Activated CD4-positive, alpha-beta T cell treated with anti-CD3 and anti-CD28 coated beads, Interleukin-2, amount 10 ng/mL, durations not matched to agents 24 days and 14 days (primary cell): ENCODE measurements at regions not wholly inside any gene's neighbourhood (a gene's known extent, or its start where the extent isn't known, plus 50 kb on each side); places are given as distances from the start of the nearest gene placed in this dataset.

Experiments
- DNase-seq: peaks from one replicate; pipeline ENCODE4 v3.0.0; 2022
- H3K27ac Mint-ChIP-seq: one replicate; pipeline ENCODE4 v1.8.0; 2022; ENCODE audit warnings: mild to moderate bottlenecking, mixed read lengths
- H3K27me3 Mint-ChIP-seq: one replicate; pipeline ENCODE4 v1.8.0; 2022; ENCODE audit warnings: mixed read lengths
- H3K36me3 Mint-ChIP-seq: one replicate; pipeline ENCODE4 v1.8.0; 2022; ENCODE audit warnings: low read depth, mild to moderate bottlenecking, mixed read lengths
- H3K4me1 Mint-ChIP-seq: one replicate; pipeline ENCODE4 v1.8.0; 2021; ENCODE audit warnings: mixed read lengths
- H3K4me3 Mint-ChIP-seq: one replicate; pipeline ENCODE4 v1.8.0; 2022; ENCODE audit warnings: mild to moderate bottlenecking, moderate library complexity, mixed read lengths
- H3K9me3 Mint-ChIP-seq: one replicate; pipeline ENCODE4 v1.8.0; 2021; ENCODE audit warnings: mixed read lengths
- intact Hi-C: fragments of 100-400 bp; cut with micrococcal nuclease; formaldehyde crosslinking; loops from one replicate; pipeline ENCODE4 v1.15.1; 2023

GRCh38 chr15:96421178-96421601 is 90.7 kb downstream of the NR2F2 start:
- DNase-seq, result no peak
- Mint-ChIP-seq H3K9me3 (no peaks in the 10 kb centered on the region), H3K36me3 (no peaks in the 10 kb centered on the region), H3K4me3 (no peak overlapping the region), H3K27me3 (peaks cover 44% of the 10 kb centered on the region), H3K27ac (no peak overlapping the region), H3K4me1 (peaks cover 2% of the 10 kb centered on the region)
- intact Hi-C loops, result no loop called here

- intact Hi-C loops, result no loop called here
- H3K4me1 Mint-ChIP-seq, result peaks cover 2% of the 10 kb centered on the region
- H3K36me3 Mint-ChIP-seq, result no peaks in the 10 kb centered on the region
- no peaks in the 10 kb centered on the region for H3K9me3 Mint-ChIP-seq
- no peak overlapping the region for H3K27ac Mint-ChIP-seq
- no peak for DNase-seq
- peaks cover 38% of the 10 kb centered on the region for H3K27me3 Mint-ChIP-seq
- no peak overlapping the region for H3K4me3 Mint-ChIP-seq
These were observed 91.6 kb downstream of the NR2F2 start for GRCh38 chr15:96422125-96422524.

GRCh38 chr15:96424674-96425073 is 94.2 kb downstream of the NR2F2 start:
- Mint-ChIP-seq H3K9me3 (no peaks in the 10 kb centered on the region), H3K27ac (no peak overlapping the region), H3K36me3 (no peaks in the 10 kb centered on the region), H3K4me3 (no peak overlapping the region), H3K4me1 (no peaks in the 10 kb centered on the region), H3K27me3 (peaks cover 13% of the 10 kb centered on the region)
- intact Hi-C loops, result no loop called here
- no peak for DNase-seq

- Mint-ChIP-seq H3K4me3 (no peak overlapping the region), H3K36me3 (no peaks in the 10 kb centered on the region), H3K27ac (no peak overlapping the region), H3K9me3 (no peaks in the 10 kb centered on the region), H3K27me3 (peaks cover 1% of the 10 kb centered on the region), H3K4me1 (no peaks in the 10 kb centered on the region)
- intact Hi-C loops, result no loop called here
- DNase-seq, result no peak
These were observed 98.2 kb downstream of the NR2F2 start for GRCh38 chr15:96428742-96429141.

GRCh38 chr15:96431786-96432185 is 101.3 kb downstream of the NR2F2 start:
- H3K4me1 Mint-ChIP-seq, result no peaks in the 10 kb centered on the region
- intact Hi-C loops, result no loop called here

GRCh38 chr15:96435022-96435421 is 104.5 kb downstream of the NR2F2 start:
- H3K4me1 Mint-ChIP-seq, result no peaks in the 10 kb centered on the region
- no peak for DNase-seq
- no peak overlapping the region for H3K4me3 Mint-ChIP-seq
- no peaks in the 10 kb centered on the region for H3K36me3 Mint-ChIP-seq
- H3K27me3 Mint-ChIP-seq, result peaks cover 2% of the 10 kb centered on the region
- H3K27ac Mint-ChIP-seq, result no peak overlapping the region
- intact Hi-C loops, result no loop called here
- no peaks in the 10 kb centered on the region for H3K9me3 Mint-ChIP-seq

More at GRCh38 chr15:96431786-96432185, 101.3 kb downstream of the NR2F2 start:
- Mint-ChIP-seq H3K9me3 (no peaks in the 10 kb centered on the region), H3K4me3 (no peak overlapping the region), H3K27me3 (peaks cover 2% of the 10 kb centered on the region), H3K36me3 (no peaks in the 10 kb centered on the region), H3K27ac (no peak overlapping the region)
- DNase-seq, result no peak

- no peak for DNase-seq
- Mint-ChIP-seq H3K9me3 (no peaks in the 10 kb centered on the region), H3K27me3 (peaks cover 2% of the 10 kb centered on the region), H3K4me3 (no peak overlapping the region), H3K4me1 (no peaks in the 10 kb centered on the region), H3K27ac (no peak overlapping the region), H3K36me3 (no peaks in the 10 kb centered on the region)
- intact Hi-C loops, result no loop called here
These were observed 105.3 kb downstream of the NR2F2 start for GRCh38 chr15:96435841-96436240.

GRCh38 chr15:96440978-96441377 is 110.5 kb downstream of the NR2F2 start:
- Mint-ChIP-seq H3K9me3 (peaks cover 8% of the 10 kb centered on the region), H3K4me3 (no peak overlapping the region), H3K4me1 (no peaks in the 10 kb centered on the region), H3K27me3 (peaks cover 2% of the 10 kb centered on the region), H3K27ac (no peak overlapping the region), H3K36me3 (no peaks in the 10 kb centered on the region)
- intact Hi-C loops, result no loop called here
- DNase-seq, result no peak

GRCh38 chr15:96442076-96442475 is 111.6 kb downstream of the NR2F2 start:
- no peak overlapping the region for H3K4me3 Mint-ChIP-seq
- H3K27me3 Mint-ChIP-seq, result peaks cover 2% of the 10 kb centered on the region
- no peak overlapping the region for H3K27ac Mint-ChIP-seq
- no peaks in the 10 kb centered on the region for H3K36me3 Mint-ChIP-seq
- peaks cover 8% of the 10 kb centered on the region for H3K9me3 Mint-ChIP-seq
- H3K4me1 Mint-ChIP-seq, result no peaks in the 10 kb centered on the region
- intact Hi-C loops, result no loop called here
- no peak for DNase-seq

GRCh38 chr15:96444865-96445264 is 114.4 kb downstream of the NR2F2 start:
- H3K36me3 Mint-ChIP-seq, result no peaks in the 10 kb centered on the region
- DNase-seq, result no peak
- peaks cover 1% of the 10 kb centered on the region for H3K4me1 Mint-ChIP-seq
- peaks cover 2% of the 10 kb centered on the region for H3K27me3 Mint-ChIP-seq
- intact Hi-C loops, result no loop called here
- no peak overlapping the region for H3K4me3 Mint-ChIP-seq
- H3K9me3 Mint-ChIP-seq, result peaks cover 12% of the 10 kb centered on the region
- no peak overlapping the region for H3K27ac Mint-ChIP-seq

- no peak overlapping the region for H3K27ac Mint-ChIP-seq
- H3K9me3 Mint-ChIP-seq, result peaks cover 9% of the 10 kb centered on the region
- intact Hi-C loops, result no loop called here
- no peak overlapping the region for H3K4me3 Mint-ChIP-seq
- H3K4me1 Mint-ChIP-seq, result peaks cover 15% of the 10 kb centered on the region
- DNase-seq, result no peak
- H3K36me3 Mint-ChIP-seq, result no peaks in the 10 kb centered on the region
- H3K27me3 Mint-ChIP-seq, result peaks cover 2% of the 10 kb centered on the region
These were observed 118.4 kb downstream of the NR2F2 start for GRCh38 chr15:96448923-96449322.

- intact Hi-C loops, result no loop called here
- DNase-seq, result no peak
- no peaks in the 10 kb centered on the region for H3K9me3 Mint-ChIP-seq
- peaks cover 1% of the 10 kb centered on the region for H3K27me3 Mint-ChIP-seq
- no peaks in the 10 kb centered on the region for H3K36me3 Mint-ChIP-seq
- H3K27ac Mint-ChIP-seq, result no peak overlapping the region
- H3K4me1 Mint-ChIP-seq, result no peaks in the 10 kb centered on the region
- no peak overlapping the region for H3K4me3 Mint-ChIP-seq
These were observed 127.3 kb downstream of the NR2F2 start for GRCh38 chr15:96457841-96458240.

GRCh38 chr15:96460106-96460505 is 129.6 kb downstream of the NR2F2 start:
- Mint-ChIP-seq H3K4me3 (no peak overlapping the region), H3K9me3 (no peaks in the 10 kb centered on the region), H3K4me1 (no peaks in the 10 kb centered on the region), H3K27me3 (peaks cover 1% of the 10 kb centered on the region), H3K27ac (no peak overlapping the region), H3K36me3 (no peaks in the 10 kb centered on the region)
- intact Hi-C loops, result no loop called here
- DNase-seq, result no peak

- no peak for DNase-seq
- no peaks in the 10 kb centered on the region for H3K36me3 Mint-ChIP-seq
- no peak overlapping the region for H3K4me3 Mint-ChIP-seq
- H3K4me1 Mint-ChIP-seq, result no peaks in the 10 kb centered on the region
- intact Hi-C loops, result no loop called here
- H3K27me3 Mint-ChIP-seq, result peaks cover 1% of the 10 kb centered on the region
- no peak overlapping the region for H3K27ac Mint-ChIP-seq
- no peaks in the 10 kb centered on the region for H3K9me3 Mint-ChIP-seq
These were observed 132.6 kb downstream of the NR2F2 start for GRCh38 chr15:96462768-96463750.
